ENCODE measurements at regions not wholly inside any gene's neighbourhood (a gene's known extent, or its start where the extent isn't known, plus 50 kb on each side); places are given as distances from the start of the nearest gene placed in this dataset.
"Not testable (repeated sequence)": the region's sequence is repeated elsewhere in the genome, so short reads cannot be mapped to it uniquely, and the experiment has no call there.

DNA sequence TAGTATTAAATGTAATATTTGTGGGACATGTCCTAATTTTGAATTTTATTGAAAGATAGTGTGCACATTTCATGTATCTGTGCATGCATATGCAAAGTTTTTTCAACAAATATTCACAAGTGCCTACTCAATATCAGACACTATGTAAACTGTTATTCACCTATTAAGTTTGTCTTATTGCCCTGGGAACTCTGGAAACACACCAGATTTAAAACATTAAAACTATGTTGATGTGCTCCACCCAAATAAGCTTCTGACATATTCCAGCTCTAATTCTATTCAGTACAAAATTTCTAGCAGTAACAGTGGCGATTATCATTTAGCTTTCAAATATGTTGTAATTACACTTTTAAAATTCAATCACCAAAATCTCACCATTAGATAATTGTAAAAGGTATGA lies 183.1 kb upstream of the TTC29 start:
- no peaks in the 10 kb centered on the region for H3K36me3 Mint-ChIP-seq (ENCODE audit: insufficient read depth)
- H3K27ac Mint-ChIP-seq = no peak overlapping the region
- H3K4me3 Mint-ChIP-seq = no peak overlapping the region
- H3K4me1 Mint-ChIP-seq (ENCODE audit: low read depth in 2 of 2) = no peaks in the 10 kb centered on the region
- ATAC-seq (replicated peaks) (no peak), DNase-seq (no peak)
- peaks cover 18 to 21% of the 10 kb centered on the region in 2 donors for H3K27me3 Mint-ChIP-seq
- no peaks in the 10 kb centered on the region for H3K9me3 Mint-ChIP-seq

DNA sequence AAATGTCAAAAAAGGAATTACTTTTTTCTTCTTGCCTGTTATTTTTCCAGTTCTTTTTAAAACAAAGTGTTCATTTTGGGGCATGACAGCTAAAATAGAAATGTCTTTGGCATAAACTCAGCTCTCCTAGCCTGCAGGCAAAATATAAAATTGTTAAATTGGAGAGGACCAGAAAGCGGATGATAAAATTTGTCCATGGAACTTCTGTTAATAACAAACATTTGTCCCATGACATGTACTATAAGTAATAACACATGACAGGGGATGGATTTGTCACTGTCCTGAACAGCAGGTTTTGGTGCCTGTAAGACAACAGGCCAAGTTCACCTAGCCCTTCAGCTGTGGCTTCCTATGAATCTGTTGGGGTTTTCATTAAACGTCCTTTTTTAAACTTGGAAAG lies 184.0 kb upstream of the TTC29 start:
- H3K27me3 Mint-ChIP-seq = peaks cover 15 to 16% of the 10 kb centered on the region in 2 donors
- ATAC-seq (replicated peaks) (no peak), DNase-seq (no peak)
- H3K36me3 Mint-ChIP-seq (ENCODE audit: insufficient read depth) = no peaks in the 10 kb centered on the region
- H3K4me3 Mint-ChIP-seq = no peak overlapping the region
- no peaks in the 10 kb centered on the region for H3K9me3 Mint-ChIP-seq
- H3K27ac Mint-ChIP-seq = no peak overlapping the region
- no peaks in the 10 kb centered on the region for H3K4me1 Mint-ChIP-seq (ENCODE audit: low read depth in 2 of 2)

DNA sequence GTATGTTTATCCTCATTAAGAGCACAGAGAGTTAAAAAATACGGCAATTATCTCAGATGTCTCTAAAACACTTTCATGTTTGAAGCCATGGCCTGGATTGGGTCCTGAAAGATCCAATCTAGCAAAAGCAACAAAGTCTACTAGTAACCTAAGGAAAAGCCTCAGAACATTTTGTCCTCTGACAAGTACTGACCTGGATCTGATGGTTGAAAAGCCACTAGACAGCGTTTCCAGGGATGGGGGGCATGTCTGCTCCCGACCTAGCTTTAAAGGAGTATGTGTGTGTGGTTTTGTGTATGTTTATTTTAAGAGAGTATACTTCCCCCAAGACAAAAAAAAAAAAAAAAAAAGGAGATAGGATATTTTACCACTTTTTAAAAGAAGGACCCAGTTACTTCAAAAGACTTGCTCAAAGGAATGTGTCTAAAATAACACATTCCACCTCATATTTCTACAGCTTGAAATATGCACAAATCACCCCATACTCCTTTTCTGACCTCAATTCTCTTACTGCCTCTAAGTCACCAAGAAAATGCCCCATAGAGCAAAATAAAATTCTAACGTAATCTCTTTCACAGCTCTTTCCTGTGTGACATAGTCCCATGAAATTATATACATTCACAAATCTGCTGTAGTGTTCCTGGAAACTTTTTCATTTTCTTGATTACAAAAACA lies 189.0 kb upstream of the TTC29 start:
- peaks cover 0 to 4% of the 10 kb centered on the region in 2 donors for H3K4me1 Mint-ChIP-seq (ENCODE audit: low read depth in 2 of 2)
- no peaks in the 10 kb centered on the region for H3K36me3 Mint-ChIP-seq (ENCODE audit: insufficient read depth)
- peaks cover 9 to 19% of the 10 kb centered on the region in 2 donors for H3K27me3 Mint-ChIP-seq
- no peak overlapping the region for H3K4me3 Mint-ChIP-seq
- H3K27ac Mint-ChIP-seq = no peak overlapping the region
- H3K9me3 Mint-ChIP-seq = no peaks in the 10 kb centered on the region
- DNase-seq (no peak), ATAC-seq (replicated peaks) (no peak)

DNA sequence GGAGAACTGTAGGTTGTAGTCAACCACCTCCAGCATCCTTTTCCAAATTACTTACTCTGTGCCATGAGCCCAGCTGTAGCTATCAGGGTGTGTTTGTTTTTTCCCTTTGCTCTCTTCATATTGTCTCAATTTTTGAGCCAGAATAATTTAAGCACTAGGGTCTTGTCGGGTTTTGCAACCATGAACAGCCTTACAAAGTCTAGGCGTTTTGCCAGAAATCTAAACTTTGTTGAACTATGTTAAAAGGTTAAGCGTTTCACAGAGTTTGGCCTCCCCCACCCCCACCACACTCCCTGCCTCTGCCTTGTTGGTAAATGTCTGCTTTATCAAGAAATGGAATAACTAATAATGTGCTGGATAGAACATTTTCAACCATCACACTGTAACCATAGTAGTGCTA lies 190.6 kb upstream of the TTC29 start:
- DNase-seq (no peak), ATAC-seq (replicated peaks) (no peak)
- Mint-ChIP-seq H3K9me3 (no peaks in the 10 kb centered on the region), H3K4me1 (ENCODE audit: low read depth in 2 of 2) (peaks cover 0 to 5% of the 10 kb centered on the region in 2 donors), H3K27ac (no peak overlapping the region), H3K36me3 (ENCODE audit: insufficient read depth) (no peaks in the 10 kb centered on the region), H3K4me3 (no peak overlapping the region), H3K27me3 (peaks cover 9 to 19% of the 10 kb centered on the region in 2 donors)

DNA sequence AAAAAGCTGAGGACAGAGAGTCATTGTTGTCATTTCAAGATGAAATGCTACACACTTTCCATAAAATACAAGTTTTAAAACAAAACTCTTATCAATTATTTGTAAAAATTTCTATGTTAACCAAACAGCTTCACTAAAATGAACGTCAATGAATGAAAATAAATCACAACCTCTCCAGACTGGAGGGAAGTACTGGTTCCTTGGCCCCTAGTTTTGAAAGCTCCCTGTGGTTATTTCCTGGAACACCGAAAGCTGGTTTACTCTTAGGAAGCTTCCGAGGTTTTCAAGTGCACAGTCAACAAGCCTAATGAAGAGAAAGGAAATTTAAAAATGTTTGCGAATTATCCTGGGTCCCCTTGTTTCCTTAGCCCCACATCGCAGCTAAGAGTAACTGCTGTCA lies 191.1 kb upstream of the TTC29 start:
- Mint-ChIP-seq H3K4me3 (no peak overlapping the region), H3K4me1 (ENCODE audit: low read depth in 2 of 2) (peaks cover 0 to 5% of the 10 kb centered on the region in 2 donors), H3K27ac (no peak overlapping the region), H3K36me3 (ENCODE audit: insufficient read depth) (no peaks in the 10 kb centered on the region), H3K9me3 (no peaks in the 10 kb centered on the region), H3K27me3 (peaks cover 9 to 19% of the 10 kb centered on the region in 2 donors)
- DNase-seq (no peak), ATAC-seq (replicated peaks) (no peak)

DNA sequence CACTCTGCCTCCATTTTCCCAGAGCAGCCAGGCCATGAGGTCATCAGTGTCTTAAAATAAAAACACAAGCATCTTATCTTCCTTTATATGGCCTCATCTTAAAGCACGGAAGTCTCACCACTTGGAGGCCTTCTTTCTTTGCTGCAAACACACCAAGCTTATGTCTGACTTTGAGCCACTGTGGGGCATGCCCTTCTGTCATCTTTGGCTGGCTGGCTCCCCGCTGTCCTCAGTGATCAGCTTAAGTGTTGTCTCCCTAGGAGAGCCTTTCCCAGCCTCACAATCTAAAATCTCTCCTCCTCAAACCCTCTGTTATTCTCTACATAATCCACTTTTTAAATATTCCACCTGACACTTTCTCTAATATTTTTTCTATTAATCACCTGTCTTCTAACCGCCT lies 191.6 kb upstream of the TTC29 start:
- Mint-ChIP-seq H3K27me3 (peaks cover 9 to 19% of the 10 kb centered on the region in 2 donors), H3K4me3 (no peak overlapping the region), H3K4me1 (ENCODE audit: low read depth in 2 of 2) (peaks cover 0 to 5% of the 10 kb centered on the region in 2 donors), H3K27ac (no peak overlapping the region), H3K9me3 (no peaks in the 10 kb centered on the region), H3K36me3 (ENCODE audit: insufficient read depth) (no peaks in the 10 kb centered on the region)
- no peak for DNase-seq
- ATAC-seq (replicated peaks) = no peak

DNA sequence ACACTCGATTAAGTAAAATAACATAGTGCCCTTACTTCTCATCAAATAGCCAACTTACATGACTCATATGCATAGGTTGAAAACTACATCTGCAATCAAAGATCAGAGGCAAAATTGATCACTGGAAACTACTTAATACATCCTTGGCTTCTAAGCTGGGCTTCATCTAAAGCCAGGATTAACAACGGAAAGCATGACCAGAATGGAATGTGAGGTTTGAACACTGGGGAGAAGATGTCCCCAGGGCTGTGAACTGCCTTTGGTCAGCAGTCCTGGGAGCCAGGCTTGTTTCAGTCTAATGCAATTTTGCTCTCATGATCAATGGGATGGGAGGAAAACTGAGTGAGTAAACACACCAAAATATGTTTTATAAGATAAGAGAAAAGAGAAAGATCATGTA lies 192.5 kb upstream of the TTC29 start:
- ATAC-seq (replicated peaks) = no peak
- Mint-ChIP-seq H3K4me3 (no peak overlapping the region), H3K27ac (no peak overlapping the region), H3K36me3 (ENCODE audit: insufficient read depth) (no peaks in the 10 kb centered on the region), H3K27me3 (peaks cover 9 to 16% of the 10 kb centered on the region in 2 donors), H3K4me1 (ENCODE audit: low read depth in 2 of 2) (peaks cover 0 to 5% of the 10 kb centered on the region in 2 donors), H3K9me3 (no peaks in the 10 kb centered on the region)
- no peak for DNase-seq

DNA sequence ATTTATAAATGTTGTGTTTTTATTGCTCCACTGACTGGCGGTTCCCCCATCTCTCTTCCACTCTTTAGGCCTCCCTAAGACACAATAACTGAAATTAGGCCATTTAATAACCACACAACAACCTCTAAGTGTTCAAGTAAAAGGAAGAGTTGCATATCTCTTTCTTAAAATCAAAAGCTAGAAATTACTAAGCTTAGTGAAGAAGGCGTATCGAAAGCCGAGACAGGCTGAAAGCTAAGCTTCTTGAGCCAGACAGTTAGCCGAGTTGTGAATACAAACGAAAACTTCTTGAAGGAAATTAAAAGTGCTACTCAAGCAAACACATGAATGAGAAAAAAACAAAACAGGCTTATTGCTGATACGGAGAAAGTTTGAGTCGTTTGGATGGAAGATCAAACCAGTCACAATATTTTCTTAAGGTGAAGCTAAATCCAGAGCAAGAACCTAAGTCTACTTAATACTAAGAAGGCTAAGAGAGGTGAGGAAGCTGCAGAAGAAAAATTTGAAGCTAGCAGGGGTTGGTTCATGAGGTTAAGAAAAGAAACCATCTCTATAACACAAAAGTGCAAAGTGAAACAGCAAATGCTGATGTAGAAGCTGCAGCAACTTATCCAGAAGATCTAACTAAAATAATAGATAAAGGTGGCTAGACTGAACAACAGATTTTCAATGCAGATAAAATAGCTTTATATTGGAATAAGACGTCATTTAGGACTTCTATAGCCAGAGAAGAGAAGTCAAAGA lies 194.0 kb upstream of the TTC29 start:
- Mint-ChIP-seq H3K27ac (no peak overlapping the region), H3K4me1 (ENCODE audit: low read depth in 2 of 2) (peaks cover 0 to 5% of the 10 kb centered on the region in 2 donors), H3K27me3 (peaks cover 6 to 8% of the 10 kb centered on the region in 2 donors), H3K9me3 (no peaks in the 10 kb centered on the region), H3K4me3 (no peak overlapping the region), H3K36me3 (ENCODE audit: insufficient read depth) (no peaks in the 10 kb centered on the region)
- DNase-seq (no peak), ATAC-seq (replicated peaks) (no peak)

DNA sequence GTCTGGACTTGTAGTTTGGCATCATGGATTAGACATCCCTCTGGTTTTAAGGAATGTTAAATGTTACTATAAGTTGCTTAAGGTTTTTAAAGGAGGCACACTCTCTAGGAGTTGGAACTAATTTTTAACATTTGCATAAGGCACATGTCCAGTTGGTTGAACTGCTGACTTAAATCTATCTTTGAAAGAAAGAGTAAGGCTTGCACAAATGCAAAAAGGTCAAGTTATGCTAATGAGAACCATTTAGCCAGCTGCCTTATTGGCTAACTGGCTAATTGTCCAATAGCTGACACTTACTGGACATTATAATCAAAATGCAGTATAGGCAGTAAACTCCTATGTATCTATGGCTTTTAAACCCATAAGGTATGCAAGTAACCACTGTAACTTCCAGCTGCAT lies 206.1 kb upstream of the TTC29 start:
- H3K4me3 Mint-ChIP-seq = no peak overlapping the region
- no peaks in the 10 kb centered on the region for H3K4me1 Mint-ChIP-seq (ENCODE audit: low read depth in 2 of 2)
- no peak for DNase-seq
- ATAC-seq (replicated peaks) = no peak
- H3K27me3 Mint-ChIP-seq = peaks cover 0 to 13% of the 10 kb centered on the region in 2 donors
- no peaks in the 10 kb centered on the region for H3K36me3 Mint-ChIP-seq (ENCODE audit: insufficient read depth)
- H3K27ac Mint-ChIP-seq = no peak overlapping the region
- no peaks in the 10 kb centered on the region for H3K9me3 Mint-ChIP-seq

DNA sequence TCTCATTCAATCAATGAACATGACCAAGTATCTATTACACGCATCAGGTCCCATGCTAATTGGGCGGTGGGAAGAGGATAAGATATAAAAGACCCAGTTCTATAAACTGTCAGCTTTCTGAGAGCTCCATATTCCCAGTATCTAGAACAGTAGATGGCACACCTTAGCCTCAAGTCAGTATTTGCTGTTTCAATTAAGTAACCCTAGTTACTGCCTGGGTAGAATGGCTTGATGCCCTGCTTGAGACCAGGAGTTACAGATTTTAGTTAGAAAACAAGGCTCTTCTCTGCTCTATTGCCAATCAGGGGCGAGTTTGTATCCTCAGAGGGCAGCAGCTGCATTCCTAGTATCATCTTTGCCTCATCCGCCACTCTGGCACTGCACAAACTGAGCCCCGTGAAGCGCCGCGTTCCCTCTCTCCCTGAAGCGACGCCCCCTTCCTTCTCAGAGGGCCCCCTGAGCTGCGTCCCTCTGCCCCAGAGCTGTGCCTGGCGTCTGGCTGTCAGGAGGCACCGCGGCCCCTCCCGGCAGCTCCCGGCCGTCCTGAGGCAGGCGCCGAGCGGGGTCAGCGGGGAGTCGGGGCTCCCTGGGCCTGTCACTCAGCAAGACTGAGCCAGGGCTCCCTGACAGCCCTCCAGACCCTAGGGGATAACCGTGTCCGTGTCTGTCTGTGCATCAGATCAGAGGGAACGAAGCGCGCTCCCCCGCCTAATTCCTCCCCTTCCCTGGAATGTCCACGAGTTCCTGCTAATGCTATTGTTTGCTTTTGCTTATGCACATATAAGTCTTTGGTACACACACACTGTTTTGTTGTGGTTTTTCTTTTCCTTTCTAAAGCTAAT lies 212.4 kb upstream of the TTC29 start:
- Mint-ChIP-seq H3K27me3 (peaks cover 4 to 25% of the 10 kb centered on the region in 2 donors), H3K9me3 (no peaks in the 10 kb centered on the region), H3K4me1 (ENCODE audit: low read depth in 2 of 2) (no peaks in the 10 kb centered on the region), H3K27ac (no peak overlapping the region), H3K4me3 (no peak overlapping the region), H3K36me3 (ENCODE audit: insufficient read depth) (no peaks in the 10 kb centered on the region)
- no peak for DNase-seq
- no peak for ATAC-seq (replicated peaks)

DNA sequence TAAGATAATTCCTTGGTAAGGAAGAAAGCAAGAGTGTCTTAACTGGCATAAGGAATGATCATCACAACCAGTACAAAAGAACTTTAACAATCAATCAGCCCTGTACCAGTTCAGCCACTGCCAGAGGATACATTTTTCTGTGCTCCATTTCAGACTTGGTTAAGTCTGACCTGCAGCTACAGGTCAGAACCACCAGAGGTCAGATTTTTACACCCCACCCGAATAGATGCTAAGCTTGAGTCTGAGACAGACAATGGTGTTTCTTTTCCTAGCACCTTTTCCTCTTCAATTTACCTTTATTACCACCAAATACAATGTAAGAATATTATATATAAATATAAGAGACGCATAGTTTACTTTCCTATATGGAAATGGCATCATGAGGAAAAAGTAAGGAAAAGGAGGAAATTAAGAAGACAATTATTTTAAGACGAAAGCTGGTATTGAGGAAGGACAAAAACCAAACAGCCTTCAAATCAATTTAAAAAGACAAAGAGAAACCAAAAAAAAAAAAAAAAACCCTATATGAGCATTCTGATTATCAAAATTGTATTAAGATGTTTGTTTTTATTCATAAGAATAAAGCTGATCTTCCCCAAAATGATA lies 215.3 kb upstream of the TTC29 start:
- no peaks in the 10 kb centered on the region for H3K4me1 Mint-ChIP-seq (ENCODE audit: low read depth in 2 of 2)
- H3K9me3 Mint-ChIP-seq = no peaks in the 10 kb centered on the region
- no peaks in the 10 kb centered on the region for H3K36me3 Mint-ChIP-seq (ENCODE audit: insufficient read depth)
- DNase-seq (no peak), ATAC-seq (replicated peaks) (no peak)
- no peak overlapping the region for H3K27ac Mint-ChIP-seq
- H3K4me3 Mint-ChIP-seq = no peak overlapping the region
- H3K27me3 Mint-ChIP-seq = peaks cover 5 to 25% of the 10 kb centered on the region in 2 donors

DNA sequence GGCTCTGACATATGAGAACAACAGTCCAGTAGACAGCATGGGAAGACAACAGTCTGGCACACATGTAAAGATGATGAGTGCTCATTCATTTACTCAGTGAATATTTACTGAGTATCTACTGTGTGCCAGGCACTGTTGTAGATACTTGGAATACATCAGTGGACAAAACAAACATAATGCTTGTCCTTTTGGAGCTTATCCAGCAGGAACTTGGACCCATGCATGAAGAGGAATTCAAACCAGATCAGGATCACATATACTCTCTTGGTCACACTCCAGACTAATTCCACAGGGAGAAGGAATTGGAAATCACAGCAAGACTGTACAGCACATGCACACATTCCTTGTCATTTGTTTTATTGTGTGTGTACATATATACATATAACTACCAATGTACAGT lies 217.6 kb upstream of the TTC29 start:
- H3K27ac Mint-ChIP-seq = no peak overlapping the region
- DNase-seq = no peak
- ATAC-seq (replicated peaks) = no peak
- H3K36me3 Mint-ChIP-seq (ENCODE audit: insufficient read depth) = no peaks in the 10 kb centered on the region
- H3K4me3 Mint-ChIP-seq = no peak overlapping the region
- H3K27me3 Mint-ChIP-seq = peaks cover 6 to 9% of the 10 kb centered on the region in 2 donors
- no peaks in the 10 kb centered on the region for H3K9me3 Mint-ChIP-seq
- H3K4me1 Mint-ChIP-seq (ENCODE audit: low read depth in 2 of 2) = no peaks in the 10 kb centered on the region

DNA sequence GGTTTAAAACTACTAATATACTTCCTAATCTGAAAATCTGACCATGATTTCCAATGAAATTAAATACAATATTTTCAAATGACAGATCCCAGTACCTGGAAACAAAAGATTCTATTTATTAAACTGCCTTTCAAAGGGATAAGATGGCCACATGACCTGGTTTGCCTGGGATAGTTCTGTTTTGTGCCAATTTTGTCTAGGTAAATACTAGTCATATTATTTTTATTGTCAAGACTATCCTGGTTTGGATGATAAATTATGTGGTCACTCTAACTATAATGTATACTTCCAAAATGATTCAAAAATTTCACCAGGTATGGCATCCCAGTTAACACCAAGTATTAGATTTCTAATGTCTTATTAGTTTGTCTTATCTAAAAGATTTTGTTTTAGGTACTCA lies 222.5 kb upstream of the TTC29 start:
- H3K36me3 Mint-ChIP-seq (ENCODE audit: insufficient read depth); H3K27ac Mint-ChIP-seq; H3K4me1 Mint-ChIP-seq (ENCODE audit: low read depth in 2 of 2); DNase-seq; H3K9me3 Mint-ChIP-seq; H3K27me3 Mint-ChIP-seq; ATAC-seq (replicated peaks); H3K4me3 Mint-ChIP-seq: not testable (repeated sequence)
